Ascending aorta (tissue), 2 donors: ENCODE measurements at regions not wholly inside any gene's neighbourhood (a gene's known extent, or its start where the extent isn't known, plus 50 kb on each side); places are given as distances from the start of the nearest gene placed in this dataset.

Experiments
- DNase-seq, 2 donors: peaks; one replicate each; pipeline ENCODE4 v3.0.0-alpha.2; 2019; ENCODE audit warnings: low spot score in 2 of 2
- H3K27ac ChIP-seq, 2 donors: fragments of 200-600 bp; sonication (generic); one replicate each; pipeline ENCODE4 v1.5.1; 2016 to 2017; ENCODE audit warnings: mild to moderate bottlenecking in 1 of 2
- H3K27me3 ChIP-seq: fragments of 200-600 bp; sonication (generic); one replicate; pipeline ENCODE4 v1.5.1; 2017
- H3K36me3 ChIP-seq, 2 donors: fragments of 200-600 bp; sonication (generic); one replicate each; pipeline ENCODE4 v1.5.1; 2016
- H3K4me1 ChIP-seq, 2 donors: fragments of 200-600 bp; sonication (generic); one replicate each; pipeline ENCODE4 v1.5.1; 2016 to 2017; ENCODE audit warnings: mild to moderate bottlenecking in 1 of 2
- H3K4me3 ChIP-seq, 2 donors: fragments of 200-600 bp; sonication (generic); one replicate each; pipeline ENCODE4 v1.5.1; 2016 to 2017; ENCODE audit warnings: mild to moderate bottlenecking in 1 of 2
- H3K9me3 ChIP-seq, 2 donors: fragments of 200-600 bp; sonication (generic); one replicate each; pipeline ENCODE4 v1.5.1; 2016
- CTCF ChIP-seq, 3 experiments: fragments of 200-600 bp in 2 of 3; fragments of 450-650 bp in 1 of 3; sonication (generic) in 2 of 3; IDR thresholded peaks; one replicate each; pipeline ENCODE4 v1.5.1; 2016 to 2019; ENCODE audit warnings: antibody characterized with exemption in 3 of 3, mild to moderate bottlenecking in 1 of 3, moderate library complexity in 1 of 3
- intact Hi-C: fragments of 100-400 bp; cut with DNase I; formaldehyde crosslinking; loops from one replicate; pipeline ENCODE4 v1.15.1; 2023

- TF ChIP-seq CTCF (IDR thresholded peaks at IDR 0.05), result no peak
- Histone ChIP-seq H3K27me3 (no peaks in the 10 kb centered on the region), H3K27ac (no peak overlapping the region), H3K9me3 (no peaks in the 10 kb centered on the region), H3K4me1 (no peaks in the 10 kb centered on the region), H3K4me3 (no peak overlapping the region), H3K36me3 (no peaks in the 10 kb centered on the region)
- intact Hi-C loops, result no loop called here
- DNase-seq, result no peak
Measured at GRCh38 chr16:6099102-6099501, 1001.5 kb upstream of the EEF2KMT start.

GRCh38 chr16:6096931-6097670, 999.5 kb upstream of the EEF2KMT start:
- no peaks in the 10 kb centered on the region for H3K9me3 ChIP-seq
- no peaks in the 10 kb centered on the region for H3K36me3 ChIP-seq
- H3K27ac ChIP-seq, result no peak overlapping the region
- no peak for TF ChIP-seq CTCF (IDR thresholded peaks at IDR 0.05)
- H3K4me1 ChIP-seq, result no peaks in the 10 kb centered on the region
- H3K27me3 ChIP-seq, result no peaks in the 10 kb centered on the region
- no peak for DNase-seq
- intact Hi-C loops, result no loop called here
- no peak overlapping the region for H3K4me3 ChIP-seq

GRCh38 chr16:6095414-6095813, 997.8 kb upstream of the EEF2KMT start:
- no peak overlapping the region for H3K27ac ChIP-seq
- no peak for DNase-seq
- H3K9me3 ChIP-seq, result no peaks in the 10 kb centered on the region
- intact Hi-C loops, result no loop called here
- TF ChIP-seq CTCF (IDR thresholded peaks at IDR 0.05), result no peak
- no peak overlapping the region for H3K4me3 ChIP-seq
- H3K4me1 ChIP-seq, result no peaks in the 10 kb centered on the region
- H3K27me3 ChIP-seq, result no peaks in the 10 kb centered on the region
- H3K36me3 ChIP-seq, result no peaks in the 10 kb centered on the region

- Histone ChIP-seq H3K36me3 (no peaks in the 10 kb centered on the region), H3K27ac (no peak overlapping the region), H3K27me3 (no peaks in the 10 kb centered on the region), H3K4me3 (no peak overlapping the region), H3K4me1 (no peaks in the 10 kb centered on the region), H3K9me3 (no peaks in the 10 kb centered on the region)
- intact Hi-C loops, result no loop called here
- no peak for TF ChIP-seq CTCF (IDR thresholded peaks at IDR 0.05)
- no peak for DNase-seq
Measured at GRCh38 chr16:6091021-6091420, 993.4 kb upstream of the EEF2KMT start.

- Histone ChIP-seq H3K27me3 (no peaks in the 10 kb centered on the region), H3K9me3 (no peaks in the 10 kb centered on the region), H3K4me1 (no peaks in the 10 kb centered on the region), H3K27ac (no peak overlapping the region), H3K4me3 (no peak overlapping the region), H3K36me3 (no peaks in the 10 kb centered on the region)
- DNase-seq, result no peak
- peak in 1 of 3 experiments; percentile 28 for TF ChIP-seq CTCF (IDR thresholded peaks at IDR 0.05)
- intact Hi-C loops, result no loop called here
Measured at GRCh38 chr16:6081320-6081976, 983.9 kb upstream of the EEF2KMT start.
